Kidney capillary endothelial cell (primary cell): ENCODE measurements at regions not wholly inside any gene's neighbourhood (a gene's known extent, or its start where the extent isn't known, plus 50 kb on each side); places are given as distances from the start of the nearest gene placed in this dataset.

ENCODE experiments used
- DNase-seq: peaks from one replicate; pipeline ENCODE4 v3.0.0-alpha.2; 2018; ENCODE audit warnings: low spot score

DNA sequence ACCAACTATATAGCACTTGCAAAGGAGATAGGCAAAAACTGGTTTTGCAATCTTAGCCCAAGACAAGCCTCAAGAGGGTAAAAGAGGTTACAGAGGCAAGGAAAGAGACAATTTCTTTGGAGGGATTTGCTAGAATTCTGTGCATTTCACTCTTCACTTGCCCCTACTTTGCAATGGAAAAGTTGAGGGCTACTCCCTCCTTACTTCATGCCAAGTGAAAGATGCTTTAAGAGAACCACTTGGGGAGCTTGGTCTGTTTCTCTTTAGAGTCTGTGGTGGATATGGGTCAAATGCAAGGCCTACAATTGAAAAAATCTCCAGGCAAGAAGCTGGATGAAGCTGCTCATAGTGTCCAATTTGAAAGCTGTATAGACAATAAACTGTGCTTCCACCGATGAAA is 167.7 kb upstream of the DIO2 start:
- DNase-seq, result no peak

GRCh38 chr14:80378084-80378690 is 166.9 kb upstream of the DIO2 start:
- no peak for DNase-seq

DNA sequence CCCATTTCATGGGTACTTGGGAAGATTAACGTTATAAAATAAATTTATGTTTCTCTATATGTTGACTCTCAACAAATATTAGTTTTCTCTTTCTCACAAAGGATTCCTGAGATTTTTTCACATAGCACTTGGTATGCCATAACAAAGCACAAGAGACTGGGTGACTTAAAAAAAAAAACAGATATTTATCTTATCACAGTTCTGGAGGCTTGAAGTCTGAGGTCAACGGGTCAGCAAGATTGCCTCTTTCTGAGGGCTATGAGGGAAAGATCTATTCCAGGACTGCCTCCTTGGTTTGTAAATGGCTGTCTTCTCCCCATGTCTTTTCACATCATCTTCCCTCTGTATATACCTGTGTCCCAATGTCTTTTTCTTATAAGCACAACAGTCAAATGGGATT is 153.5 kb upstream of the DIO2 start:
- no peak for DNase-seq

DNA sequence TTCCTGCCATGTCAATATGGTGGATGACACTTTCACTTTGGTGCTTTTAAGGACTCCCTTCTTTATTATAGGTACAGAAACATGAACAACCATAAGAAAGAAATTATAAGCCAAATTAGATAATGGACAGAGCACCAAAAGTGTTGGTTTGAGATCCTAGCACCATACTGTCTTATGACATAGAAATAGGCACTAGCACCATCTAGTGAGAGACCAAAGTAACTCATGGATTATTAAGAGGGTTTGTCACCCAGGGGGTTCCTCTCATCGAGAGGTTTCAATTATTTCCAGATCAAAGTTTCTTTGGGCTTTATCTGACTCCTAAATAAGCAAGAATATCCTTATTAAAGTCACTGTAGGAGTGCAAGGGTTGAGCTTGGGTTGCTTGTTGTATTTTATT is 153.0 kb upstream of the DIO2 start:
- DNase-seq, result no peak

- DNase-seq, result no peak
Observed at GRCh38 chr14:80358112-80358511, 146.8 kb upstream of the DIO2 start.

DNA sequence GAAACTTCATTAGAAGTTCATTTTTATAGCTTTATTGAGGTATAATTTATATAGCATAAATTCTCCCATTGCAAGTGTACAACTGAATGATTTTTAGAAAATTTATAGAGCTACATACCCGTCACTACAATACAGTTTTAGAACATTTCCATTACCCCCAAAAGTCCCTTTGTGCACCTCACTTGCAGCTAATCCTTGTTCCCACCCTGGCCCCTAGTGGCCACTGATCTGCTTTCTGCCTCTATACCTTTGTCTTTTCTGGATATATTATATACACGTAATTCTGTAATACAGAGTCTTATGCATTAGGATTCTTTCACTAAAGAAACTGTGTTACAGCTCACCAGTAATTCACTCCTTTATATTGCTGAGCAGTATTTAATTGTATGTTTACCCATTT is 145.1 kb upstream of the DIO2 start:
- DNase-seq, result no peak

DNA sequence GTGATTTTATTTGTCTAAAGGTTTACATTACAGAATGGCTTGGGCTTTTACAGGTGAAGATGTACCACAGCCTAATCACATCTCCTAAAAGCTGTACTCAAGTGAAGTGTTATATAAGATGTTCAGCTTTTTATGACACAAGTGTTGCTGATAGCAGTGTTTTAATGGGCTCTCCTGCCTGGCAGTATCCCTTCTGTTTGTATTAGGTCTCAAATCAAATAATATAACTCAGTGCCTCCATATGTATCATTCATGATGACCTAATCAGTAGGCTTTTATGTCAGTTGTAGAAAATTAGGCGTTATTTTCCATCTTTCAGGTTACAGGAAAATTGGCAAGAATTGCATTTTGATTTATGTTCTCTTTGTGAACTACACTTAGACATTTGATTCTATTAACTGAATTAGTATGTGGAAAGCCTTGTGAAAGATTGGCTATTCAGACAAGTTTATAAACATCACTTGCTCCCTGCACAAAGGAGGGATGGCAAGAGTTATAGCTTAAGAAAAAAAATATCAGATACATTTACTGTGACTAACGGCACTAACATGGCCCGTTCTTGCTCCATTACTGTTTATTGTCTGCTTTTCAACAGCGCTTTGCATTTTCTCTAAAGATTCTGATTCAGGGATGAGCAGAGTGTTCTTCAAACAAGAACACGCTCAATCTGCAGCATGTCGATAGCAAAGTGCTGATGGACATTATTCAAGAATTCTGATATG is 143.7 kb upstream of the DIO2 start:
- DNase-seq, result no peak

DNA sequence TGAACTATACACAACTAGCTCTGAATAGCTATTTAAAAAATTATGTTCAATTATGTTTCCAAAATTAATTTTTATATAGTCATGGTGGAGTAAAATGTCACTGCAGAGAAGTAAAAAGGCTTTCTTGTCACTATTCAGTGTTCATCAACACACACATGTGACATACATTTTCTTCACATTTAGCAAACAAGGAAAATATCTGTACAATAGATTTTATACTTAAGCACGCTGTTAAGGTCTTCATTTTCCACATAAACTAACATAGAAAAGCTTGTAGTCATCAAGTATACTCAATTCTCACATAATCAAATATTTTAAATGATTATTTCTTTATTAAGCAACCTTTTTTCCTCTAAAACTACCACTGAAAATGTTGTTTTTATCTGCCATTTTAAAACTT is 141.2 kb upstream of the DIO2 start:
- no peak for DNase-seq

- no peak for DNase-seq
Observed at GRCh38 chr14:80350707-80351106, 139.4 kb upstream of the DIO2 start.

DNA sequence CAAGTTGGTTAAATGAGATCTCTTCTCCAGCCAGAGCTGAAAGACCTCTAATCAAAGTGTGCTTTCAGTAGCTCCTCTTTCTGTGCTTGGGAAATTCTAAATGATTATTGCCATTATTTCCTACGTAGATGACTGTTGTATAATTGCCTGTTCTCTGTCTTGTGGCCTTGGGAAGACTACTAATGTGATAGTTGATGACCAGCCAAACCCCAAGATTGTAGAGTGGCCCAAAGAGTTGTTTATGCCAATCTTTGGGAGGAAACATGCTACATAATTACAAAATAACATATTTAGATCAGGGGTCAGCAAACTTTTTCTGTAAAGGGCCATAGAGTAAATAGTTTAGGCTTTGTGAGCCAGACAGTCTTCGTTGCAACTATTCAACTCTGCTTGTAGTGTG is 135.1 kb upstream of the DIO2 start:
- no peak for DNase-seq

- no peak for DNase-seq
Observed at GRCh38 chr14:80344208-80344607, 132.9 kb upstream of the DIO2 start.

GRCh38 chr14:80336608-80337106 is 125.4 kb upstream of the DIO2 start:
- no peak for DNase-seq

- no peak for DNase-seq
Observed at GRCh38 chr14:80325688-80326087, 114.4 kb upstream of the DIO2 start.

GRCh38 chr14:80325112-80325511 is 113.8 kb upstream of the DIO2 start:
- no peak for DNase-seq

DNA sequence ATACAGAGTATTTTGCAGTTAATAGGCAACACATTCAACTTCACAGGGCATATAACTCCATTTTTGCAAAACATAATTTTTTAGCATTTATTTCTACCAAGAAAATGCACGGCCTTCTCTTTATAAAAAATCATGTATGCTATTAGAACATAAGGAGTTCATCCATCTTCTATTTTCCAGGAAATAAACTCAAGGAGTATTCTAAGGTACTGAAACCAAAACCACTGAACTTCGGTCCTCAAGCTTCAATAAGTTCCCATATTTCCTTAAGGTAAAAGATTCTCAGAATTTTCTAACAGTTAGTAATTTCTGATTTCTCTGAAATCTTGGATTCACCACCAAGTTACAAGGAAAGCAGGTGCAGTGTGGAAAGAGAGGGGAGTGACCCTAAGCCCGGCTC is 113.3 kb upstream of the DIO2 start:
- DNase-seq, result no peak

DNA sequence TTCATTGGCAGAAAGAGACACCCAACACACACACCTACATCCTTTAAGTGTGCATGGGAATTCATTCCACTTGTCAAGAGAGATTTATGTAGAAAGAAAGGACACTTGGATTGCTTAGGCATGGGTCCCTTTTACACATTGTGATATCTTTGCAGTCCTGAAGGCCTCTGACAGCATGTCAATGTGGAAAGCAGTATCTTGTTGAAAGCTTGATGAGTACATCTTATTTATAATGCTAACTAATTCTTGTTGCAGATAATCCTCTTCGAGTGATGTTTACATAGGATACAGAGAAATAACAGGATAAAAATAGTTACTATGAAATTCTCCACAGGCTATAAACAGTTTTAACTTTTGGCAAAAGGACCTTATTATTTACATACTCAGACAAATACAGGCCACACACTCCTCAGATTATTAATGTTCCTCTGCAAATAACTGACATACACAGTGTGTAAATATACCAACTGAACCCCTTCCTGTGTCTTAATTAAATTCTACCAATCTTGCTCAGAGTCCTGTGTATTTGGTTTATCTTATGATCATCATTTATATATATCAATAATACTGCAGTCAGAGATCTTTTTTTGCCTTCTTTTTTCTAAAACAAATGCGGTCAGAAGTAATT is 111.8 kb upstream of the DIO2 start:
- DNase-seq, result no peak

DNA sequence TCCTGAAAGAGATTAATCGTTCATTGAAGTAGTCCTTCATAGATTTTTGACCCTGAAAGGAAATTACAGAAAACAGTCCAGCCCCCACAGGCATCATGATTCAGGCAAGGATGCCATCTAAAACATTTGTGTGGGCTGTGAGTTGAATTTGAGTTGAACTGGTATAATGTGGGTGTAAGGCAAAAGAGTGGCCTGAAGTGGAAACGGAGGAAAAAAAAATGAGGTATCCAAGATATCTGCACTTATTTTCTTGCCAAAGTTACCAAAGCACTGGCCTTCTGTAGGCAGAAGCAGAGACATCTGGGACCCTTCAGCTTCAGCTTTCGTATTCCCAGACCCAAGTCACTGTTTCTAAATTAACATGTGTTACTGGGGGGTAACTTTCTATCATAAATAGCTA is 105.1 kb upstream of the DIO2 start:
- no peak for DNase-seq

- no peak for DNase-seq
Observed at GRCh38 chr14:80315681-80316080, 104.4 kb upstream of the DIO2 start.

DNA sequence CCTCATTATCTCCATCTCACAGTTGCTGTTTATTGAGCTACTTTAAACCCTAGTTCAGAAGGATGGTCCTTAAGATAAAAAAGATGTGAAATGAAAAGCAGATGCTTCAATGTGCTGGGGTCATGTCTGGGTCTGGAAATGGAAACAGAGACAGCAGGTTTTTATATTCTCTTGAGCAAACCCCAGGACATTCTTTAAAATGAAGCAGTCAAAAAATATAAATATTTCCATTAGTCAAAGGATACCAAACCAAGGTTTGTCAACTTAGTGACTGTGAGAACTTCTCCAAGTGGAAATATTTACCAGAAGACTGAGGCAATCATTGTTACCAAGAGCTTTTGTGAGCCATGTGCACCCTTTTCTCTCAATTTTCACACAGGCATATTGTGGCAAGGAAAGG is 102.5 kb upstream of the DIO2 start:
- DNase-seq, result no peak

DNA sequence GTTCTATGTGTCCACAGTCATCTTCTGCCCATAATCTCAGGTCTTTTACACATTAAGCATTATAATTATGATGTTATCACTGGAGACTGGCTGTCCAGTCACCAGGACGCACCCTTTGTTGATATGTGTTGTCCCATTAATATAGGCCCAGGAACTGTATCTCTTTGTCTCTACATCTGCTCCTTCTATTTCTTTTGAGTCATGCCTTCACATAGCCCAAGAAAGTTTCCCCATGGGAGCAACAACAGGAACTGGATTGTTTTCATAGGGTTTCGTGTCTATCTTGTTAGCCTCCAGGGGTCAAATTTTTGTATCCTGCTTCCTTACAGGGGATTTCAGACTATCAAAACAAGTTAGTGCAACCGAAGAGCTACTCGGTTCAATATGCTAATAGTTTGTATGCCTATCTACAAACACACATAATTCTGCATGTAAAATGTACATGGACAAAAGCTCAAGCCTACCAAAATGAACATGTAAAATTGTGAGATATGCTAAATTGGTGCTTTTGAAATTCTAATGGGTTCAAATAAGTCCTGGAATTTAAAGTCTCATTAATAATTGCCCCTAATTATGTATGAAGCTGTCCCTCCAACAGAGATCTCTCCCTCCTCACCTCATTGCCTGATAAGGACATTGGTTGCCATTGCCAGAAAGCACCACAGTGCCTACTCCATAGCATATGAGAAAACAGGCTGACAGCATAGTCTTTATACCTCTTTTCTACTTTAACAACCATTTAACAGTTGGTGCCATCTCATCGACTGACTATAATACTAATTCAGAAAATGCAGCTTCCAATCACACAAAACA is 99.8 kb upstream of the DIO2 start:
- DNase-seq, result no peak

DNA sequence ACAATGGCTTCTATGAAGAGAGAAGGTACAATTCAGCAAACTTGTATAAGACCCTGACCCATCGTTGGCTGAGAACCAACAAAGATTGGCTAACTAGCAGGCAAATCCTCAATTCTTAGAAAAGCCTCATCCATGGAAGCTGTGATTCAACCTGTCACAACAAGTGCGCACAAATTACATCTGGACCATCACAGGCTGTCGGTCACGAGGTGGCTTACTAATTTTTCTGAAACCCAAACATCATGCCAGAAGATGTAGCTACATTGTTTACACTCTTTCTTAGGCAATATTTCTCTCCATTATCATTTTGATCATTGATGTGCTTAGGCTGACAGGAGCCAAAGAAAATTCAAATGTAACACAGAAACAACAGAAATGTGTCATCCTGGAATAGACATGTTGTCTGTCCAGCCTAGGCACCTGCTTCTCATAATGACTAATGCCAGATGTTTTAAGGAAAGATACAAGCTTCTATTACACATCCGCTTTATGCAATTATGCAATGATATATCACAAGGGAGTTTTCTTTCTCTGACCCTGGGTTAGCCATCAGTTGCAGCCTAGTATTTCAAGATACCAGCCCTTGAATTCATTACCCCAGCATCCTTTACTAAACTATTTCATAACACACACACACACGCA is 92.9 kb upstream of the DIO2 start:
- DNase-seq, result no peak

- no peak for DNase-seq
Observed at GRCh38 chr14:80300351-80300750, 89.0 kb upstream of the DIO2 start.
